Left renal pelvis (tissue), 4 donors: ENCODE measurements at regions not wholly inside any gene's neighbourhood (a gene's known extent, or its start where the extent isn't known, plus 50 kb on each side); places are given as distances from the start of the nearest gene placed in this dataset.
A peak's percentile ranks its signal among the peaks of the same experiment; 100 is the strongest.

Experiments
- DNase-seq, 4 donors: peaks; one replicate each; pipeline ENCODE4 v3.0.0-alpha.2; 2013; ENCODE audit warnings: low read depth in 4 of 4, low spot score in 3 of 4

DNA sequence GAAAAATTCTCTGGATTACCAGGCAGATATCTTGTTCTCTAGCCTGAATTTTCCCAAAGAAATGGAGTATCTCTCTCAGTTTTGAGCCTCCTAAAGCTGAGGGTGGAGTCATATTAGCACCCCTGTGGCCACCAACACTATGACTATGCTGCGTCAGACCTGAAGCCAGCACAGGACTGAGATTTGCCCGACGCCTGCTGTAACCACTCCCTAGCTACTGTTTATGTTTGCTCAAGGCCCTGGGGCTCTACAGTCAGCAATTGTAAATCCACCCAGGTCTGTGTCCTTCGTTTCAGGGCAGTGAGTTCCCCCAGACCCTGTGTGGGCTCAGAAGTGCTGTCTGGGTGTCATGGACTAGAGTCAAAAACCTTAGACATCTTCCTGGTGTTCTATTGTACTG, 61.4 kb downstream of the ZXDA start:
- no peak for DNase-seq

- DNase-seq = no peak
Measured at GRCh38 chrX:57822818-57823217, 87.4 kb downstream of the ZXDA start.

DNA sequence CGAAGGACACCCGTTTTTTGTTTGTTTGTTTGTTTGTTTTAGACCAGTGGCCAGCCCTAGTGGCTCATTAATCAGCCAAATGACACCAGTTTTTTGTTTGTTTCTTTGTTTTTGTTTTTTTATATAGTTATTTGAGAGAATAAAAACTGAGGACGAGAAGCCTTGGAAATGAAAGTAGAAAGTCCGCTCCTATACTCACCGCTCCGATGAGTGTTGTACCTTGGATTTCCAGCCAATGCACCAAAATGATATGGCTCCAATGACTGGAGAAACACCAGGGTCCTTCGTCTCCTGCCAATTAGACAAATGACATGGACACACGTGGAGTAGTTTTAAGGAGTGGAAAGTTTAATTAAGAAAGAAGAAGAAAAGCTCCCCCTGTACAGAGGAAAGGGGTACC, 87.9 kb downstream of the ZXDA start:
- no peak for DNase-seq

- peak in 2 of 4 donors; percentile 2 to 14 for DNase-seq
Measured at GRCh38 chrX:57821703-57822387, 88.4 kb downstream of the ZXDA start.

GRCh38 chrX:57817302-57817701, 93.0 kb downstream of the ZXDA start:
- no peak for DNase-seq

DNA sequence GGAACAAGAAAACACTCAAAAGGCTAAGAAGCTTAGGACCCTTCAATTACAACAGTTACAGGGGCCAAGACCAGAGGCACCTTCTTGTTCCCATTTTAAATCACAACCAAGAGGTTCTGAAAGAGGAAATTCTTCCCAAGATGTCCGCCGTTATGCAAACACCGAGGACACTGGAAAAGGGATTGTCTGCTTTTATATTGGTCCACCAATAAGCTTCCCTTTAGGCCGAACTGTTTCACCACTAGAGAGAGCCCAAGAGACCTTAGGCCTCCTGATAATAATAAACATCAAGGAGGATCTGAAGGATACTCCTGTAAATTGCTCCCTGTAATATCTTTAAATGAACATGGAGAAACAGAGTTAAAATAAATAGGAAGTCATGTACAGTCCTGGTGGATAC, 92.6 kb upstream of the NLRP2B start:
- DNase-seq = no peak

- DNase-seq = no peak
Measured at GRCh38 chrX:57771689-57772088, 91.6 kb upstream of the NLRP2B start.

- no peak for DNase-seq
Measured at GRCh38 chrX:57752866-57753265, 72.8 kb upstream of the NLRP2B start.

DNA sequence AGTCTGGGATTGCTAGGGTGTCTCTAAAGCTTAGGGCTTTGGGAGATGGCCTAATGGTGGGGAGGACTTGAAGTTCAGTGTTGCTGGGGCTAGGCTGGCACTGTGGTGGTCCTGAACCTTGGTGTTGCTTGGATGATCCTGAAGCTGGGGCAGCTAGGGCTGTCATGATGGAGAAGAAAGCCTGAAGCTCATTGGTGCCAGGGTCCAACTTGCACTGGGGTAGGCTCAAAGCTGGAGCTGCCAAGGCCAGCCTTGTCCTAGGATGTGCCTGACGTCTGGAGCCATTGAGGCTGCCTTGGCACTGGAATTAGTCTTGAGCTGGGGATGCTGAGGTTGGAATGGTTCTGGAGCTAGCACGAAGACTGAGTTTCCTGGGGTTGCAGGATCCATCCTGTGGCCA, 61.0 kb upstream of the NLRP2B start:
- no peak for DNase-seq

- DNase-seq = no peak
Measured at GRCh38 chrX:57737881-57738280, 57.8 kb upstream of the NLRP2B start.
